HG02938 (cell line): ENCODE measurements at regions not wholly inside any gene's neighbourhood (a gene's known extent, or its start where the extent isn't known, plus 50 kb on each side); places are given as distances from the start of the nearest gene placed in this dataset.
"Not testable (repeated sequence)": the region's sequence is repeated elsewhere in the genome, so short reads cannot be mapped to it uniquely, and the experiment has no call there.

ENCODE experiments used
- ATAC-seq: cut with Tn5 transposase; IDR thresholded peaks from one replicate; pipeline ENCODE4 v1.9.1; 2021; ENCODE audit warnings: mild to moderate bottlenecking, moderate library complexity; ENCODE audit not compliant: unreplicated experiment

DNA sequence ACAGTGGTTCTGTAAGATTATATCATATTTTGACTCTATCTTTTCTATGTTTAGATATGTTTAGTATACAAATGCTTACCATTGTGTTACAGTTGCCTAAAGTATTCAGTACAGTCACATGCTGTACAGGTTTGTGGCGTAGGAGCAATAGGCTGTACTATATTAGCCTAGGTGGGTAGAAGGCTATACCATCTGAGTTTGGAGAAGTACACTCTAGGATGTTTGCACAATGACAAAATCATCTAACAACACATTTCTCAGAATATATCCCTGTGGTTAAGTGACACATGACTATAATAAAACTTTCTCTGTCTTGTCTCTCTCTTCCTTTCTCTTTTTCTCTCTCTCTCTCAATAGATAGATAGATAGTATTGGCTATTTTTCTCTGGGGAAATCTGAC is 1053.1 kb downstream of the STIM2 start:
- ATAC-seq = no peak

DNA sequence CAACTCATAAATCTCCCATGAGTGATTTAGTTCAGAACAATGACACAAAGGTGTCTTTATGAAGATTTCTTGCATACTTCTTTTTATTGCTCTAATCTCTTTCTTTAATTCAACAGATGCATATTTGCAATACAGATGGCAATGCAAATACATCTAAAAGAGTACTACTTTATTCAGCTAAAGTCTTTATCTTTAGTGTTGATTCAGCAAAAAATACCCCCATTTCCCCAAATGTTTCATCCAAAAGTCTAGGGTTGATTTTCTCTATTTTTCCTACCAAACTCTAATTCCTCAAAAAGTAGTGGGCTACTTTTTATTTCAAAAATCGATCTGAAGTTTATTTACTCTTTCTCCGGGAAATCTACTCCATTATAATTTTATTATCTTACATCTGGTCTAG is 1055.2 kb downstream of the STIM2 start:
- no peak for ATAC-seq

DNA sequence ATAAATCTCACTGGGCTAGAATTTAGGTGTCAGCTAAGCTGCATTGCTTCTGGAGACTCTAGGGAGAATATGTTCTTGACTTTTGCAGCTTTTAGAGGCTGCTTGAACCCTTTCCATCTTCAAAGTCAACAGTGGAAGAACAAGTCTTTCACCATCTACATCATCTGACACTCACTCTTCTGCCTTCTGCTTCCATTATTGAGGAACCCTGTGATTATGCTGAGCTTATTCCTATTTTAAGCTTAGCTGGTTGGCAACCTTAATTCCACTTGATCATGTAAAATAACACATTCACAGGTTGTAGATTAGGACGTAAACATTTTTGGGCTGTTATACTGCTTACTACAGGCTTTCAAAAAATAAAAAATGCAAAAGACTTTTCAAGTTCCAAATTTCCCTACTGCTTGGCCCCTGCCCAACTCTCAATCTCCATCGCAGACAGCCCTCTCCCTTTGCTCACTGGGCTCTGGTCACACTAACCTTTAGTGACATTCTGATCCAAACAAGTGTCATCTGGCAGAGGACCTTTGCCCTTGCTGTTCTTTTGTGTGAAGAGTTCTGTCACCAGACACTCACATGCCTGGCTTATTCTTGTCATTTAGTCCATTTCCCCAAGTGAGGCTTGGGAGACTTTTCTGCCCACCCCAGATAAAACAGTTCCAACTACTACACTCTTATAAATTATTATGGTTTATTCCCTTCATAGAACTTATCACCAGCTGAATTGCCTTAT is 1056.0 kb downstream of the STIM2 start:
- ATAC-seq = no peak

DNA sequence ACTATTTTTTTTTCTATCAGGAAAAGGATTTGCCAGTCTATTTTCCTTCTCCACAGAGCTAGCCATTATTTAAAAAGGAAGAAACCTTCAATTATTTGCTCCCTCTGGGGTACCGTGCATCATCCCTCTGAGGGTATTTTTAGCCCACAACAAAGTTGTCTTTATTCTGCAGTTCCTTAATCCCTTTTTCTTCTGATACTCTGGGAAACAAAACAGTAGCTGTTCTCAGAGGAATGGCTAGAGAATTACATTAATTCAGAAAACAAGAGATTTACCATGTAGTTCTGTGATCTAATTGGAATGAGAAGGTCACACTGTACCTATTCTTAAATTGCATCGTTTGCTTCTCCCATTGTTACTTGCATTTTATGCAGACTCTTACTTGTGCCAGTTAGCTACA is 1056.7 kb downstream of the STIM2 start:
- no peak for ATAC-seq

DNA sequence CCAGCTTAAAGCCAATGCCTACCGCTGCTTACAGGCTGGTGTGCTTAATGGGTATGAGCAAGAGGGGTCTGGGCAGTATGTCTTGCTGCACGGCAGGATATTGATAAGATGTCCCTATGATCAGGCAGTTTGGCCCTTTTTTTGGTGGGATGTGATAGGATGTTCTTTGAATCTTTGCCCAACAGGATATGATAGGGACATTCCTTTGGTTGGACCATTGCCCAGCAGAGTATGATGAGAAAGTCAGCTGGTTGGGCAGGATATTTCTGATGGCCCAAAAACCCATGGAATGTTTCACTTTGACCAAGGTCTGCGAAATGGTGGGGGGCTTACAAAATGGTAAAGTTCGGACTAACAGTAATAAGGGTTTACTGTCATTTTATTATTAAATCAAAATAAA is 1060.6 kb downstream of the STIM2 start:
- ATAC-seq = no peak

DNA sequence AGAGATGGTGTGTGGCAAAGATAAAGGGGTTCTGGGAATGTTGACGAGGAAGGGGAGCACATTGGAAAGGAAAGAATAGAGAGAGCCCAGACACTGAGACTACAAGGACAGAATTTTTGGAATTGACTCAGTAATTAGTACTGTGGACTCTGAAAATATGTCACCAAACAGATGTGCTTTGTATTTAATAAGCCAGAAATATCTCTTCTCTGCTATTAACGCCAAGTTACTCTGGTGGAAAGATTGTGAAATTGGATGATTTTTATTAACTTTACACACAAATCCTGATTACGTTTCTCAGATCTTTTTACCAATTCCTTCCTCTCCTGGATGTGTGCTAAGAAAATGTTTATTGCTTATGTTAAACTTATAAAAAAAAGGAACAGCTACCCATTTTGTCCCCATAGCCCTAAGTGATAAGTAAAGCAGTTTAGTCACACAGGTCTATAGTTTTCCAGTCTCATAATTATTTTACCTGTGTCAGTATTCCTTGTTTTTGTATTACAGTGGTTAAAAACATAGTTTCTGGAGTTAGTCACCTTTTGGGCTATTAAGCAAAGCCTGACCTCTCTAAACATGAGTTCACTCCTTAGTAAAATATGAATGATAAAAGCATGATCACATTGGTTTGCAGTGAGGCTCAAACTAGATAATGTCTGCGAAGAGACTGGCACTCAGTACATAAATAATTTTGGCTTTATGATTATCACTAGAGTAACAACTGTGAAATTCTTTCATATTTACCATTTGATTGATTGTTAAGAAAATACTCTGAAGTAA is 1068.3 kb downstream of the STIM2 start:
- no peak for ATAC-seq

DNA sequence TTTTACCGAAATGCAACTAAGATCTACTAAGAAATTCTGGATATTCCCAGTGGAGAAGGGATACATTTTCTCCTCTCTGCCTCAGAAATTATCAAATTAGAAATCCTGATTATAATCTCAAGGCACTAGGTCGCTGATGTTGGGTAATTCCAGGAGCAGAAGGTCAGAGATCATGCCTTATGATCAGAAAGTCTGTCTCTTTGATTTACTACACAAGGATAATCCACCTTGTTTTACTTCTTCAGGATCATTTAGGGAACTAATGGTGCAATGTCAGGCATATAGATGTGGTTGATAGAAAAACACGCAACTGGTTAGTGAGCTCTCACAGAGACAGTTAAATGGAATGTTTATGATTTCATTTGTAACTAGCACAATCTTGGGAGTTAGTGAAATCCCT is 1069.7 kb downstream of the STIM2 start:
- no peak for ATAC-seq

GRCh38 chr4:27930976-27931375 is 1070.3 kb downstream of the STIM2 start:
- no peak for ATAC-seq

DNA sequence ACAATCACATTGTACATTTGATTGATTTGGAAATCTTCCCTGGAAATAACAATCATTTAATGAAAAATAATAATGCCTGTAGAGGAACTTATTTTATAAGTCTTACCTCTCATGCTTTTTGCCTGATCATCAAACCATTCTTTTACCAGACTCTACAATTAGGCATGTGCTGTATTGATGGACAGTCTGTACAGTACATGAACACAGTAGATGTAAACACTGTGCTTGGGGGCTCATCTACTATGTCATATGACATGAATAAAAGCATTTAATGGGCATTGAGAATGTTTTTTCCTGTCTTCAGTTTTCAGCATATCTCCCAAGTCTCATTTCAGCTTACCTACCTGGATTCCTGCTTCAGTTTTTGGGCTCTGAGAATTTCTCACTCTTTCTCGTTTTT is 1070.9 kb downstream of the STIM2 start:
- no peak for ATAC-seq

- ATAC-seq = no peak
These were observed 1074.2 kb downstream of the STIM2 start for GRCh38 chr4:27934871-27935270.

DNA sequence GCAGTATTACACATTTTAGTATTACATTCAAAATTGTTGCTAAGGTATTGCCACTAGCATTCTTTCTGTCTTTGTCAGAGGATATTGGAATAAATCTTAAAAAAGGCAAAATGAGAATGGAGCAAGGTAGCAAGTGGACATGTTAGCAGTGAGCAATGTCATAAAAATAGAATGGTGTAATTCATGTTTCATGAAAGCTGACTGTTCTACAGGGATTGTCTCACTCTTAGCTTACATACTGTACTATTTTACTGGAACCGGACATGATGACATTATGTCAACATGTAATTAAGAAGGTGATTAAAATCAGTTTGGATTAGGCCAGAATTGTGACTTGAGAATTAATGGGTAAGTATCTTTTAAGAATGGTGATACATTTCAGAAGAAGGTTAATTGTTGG is 1086.2 kb downstream of the STIM2 start:
- no peak for ATAC-seq

GRCh38 chr4:27947302-27947701 is 1086.7 kb downstream of the STIM2 start:
- no peak for ATAC-seq

DNA sequence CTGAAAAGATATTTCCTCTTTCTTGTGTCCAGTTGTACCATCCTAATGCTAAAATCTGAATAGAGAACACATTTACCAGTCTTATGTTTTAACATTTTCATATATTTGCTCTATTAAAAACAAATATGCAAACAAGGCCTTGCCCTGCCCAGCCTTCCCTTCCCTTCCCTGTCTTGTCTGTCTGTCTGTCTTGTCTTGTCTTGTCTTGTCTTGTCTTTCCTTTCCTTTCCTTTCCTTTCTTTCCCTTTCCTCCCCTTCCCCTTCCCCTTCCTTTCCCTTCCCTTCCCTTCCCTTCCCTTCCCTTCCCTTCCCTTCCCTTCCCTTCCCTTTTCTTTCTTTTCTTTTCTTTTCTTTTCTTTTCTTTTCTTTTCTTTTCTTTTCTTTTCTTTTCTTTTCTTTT is 1103.5 kb downstream of the STIM2 start:
- no peak for ATAC-seq

GRCh38 chr4:27966664-27967063 is 1106.0 kb downstream of the STIM2 start:
- no peak for ATAC-seq

DNA sequence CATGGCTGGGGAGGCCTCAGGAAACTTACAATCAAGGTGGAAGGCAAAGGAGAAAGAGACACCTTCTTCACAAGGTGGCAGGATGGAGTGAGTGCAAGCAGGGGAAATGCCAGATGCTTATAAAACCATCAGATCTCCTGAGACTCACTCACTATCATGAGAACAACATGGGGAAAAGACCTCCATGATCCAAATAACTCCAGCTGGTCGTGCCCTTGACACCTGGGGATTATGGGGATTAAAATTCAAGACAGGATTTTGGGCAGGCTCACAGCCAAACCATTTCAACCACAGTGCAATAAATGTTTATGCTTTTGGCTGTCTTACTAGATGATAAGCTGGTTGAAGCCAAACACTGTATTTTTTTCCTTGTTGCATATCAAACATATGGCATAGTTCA is 1112.4 kb downstream of the STIM2 start:
- no peak for ATAC-seq

DNA sequence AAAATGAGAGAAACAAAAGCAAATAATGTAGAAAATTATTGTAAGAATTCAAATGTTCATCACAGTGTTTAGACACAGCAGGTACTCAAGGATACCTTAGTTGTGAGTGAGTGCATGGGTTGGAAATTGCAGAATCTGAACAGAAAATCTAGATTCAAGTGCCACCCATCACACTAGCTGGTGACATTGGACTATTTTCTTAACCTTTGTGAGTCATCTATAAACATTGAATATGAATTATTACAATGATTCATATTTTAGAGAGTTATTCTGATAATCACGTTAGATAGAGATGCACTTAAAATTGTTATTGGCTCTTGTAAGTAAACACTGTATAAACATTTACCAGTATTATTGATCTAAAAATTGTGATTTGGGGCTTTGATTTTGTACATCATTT is 1113.1 kb downstream of the STIM2 start:
- no peak for ATAC-seq

DNA sequence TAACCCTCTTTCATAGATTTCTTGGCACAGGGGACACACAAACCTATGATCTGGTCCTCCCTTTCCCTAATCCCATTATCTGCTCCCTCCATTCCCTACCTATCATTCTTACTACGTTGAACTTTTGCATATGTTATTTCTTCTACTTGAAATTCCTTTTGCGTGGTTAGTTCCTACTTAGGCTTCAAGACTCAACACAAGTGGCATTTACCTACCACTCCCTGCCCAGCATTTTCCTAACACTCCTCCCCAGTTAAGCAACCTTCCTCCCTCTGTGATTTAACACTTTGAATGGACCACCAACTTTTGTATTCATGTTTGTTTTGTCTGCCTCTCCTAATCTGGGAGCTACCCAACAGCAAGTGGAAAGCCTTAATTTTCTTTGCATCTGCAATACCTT is 1113.7 kb downstream of the STIM2 start:
- ATAC-seq = no peak

DNA sequence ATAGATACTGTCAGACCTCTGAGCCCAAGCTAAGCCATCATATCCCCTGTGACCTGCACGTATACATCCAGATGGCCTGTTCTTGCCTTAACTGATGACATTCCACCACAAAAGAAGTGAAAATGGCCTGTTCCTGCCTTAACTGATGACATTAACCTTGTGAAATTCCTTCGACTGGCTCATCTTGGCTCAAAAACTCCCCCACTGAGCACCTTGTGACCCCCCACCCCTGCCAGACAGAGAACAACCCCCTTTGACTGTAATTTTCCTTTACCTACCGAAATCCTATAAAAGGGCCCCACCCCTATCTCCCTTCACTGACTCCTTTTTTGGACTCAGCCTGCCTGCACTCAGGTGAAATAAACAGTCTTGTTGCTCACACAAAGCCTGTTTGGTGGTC is 1114.2 kb downstream of the STIM2 start:
- not testable (repeated sequence) for ATAC-seq

GRCh38 chr4:27978427-27979109 is 1117.9 kb downstream of the STIM2 start:
- not testable (repeated sequence) for ATAC-seq

- no peak for ATAC-seq
These were observed 1124.9 kb downstream of the STIM2 start for GRCh38 chr4:27985522-27985921.

DNA sequence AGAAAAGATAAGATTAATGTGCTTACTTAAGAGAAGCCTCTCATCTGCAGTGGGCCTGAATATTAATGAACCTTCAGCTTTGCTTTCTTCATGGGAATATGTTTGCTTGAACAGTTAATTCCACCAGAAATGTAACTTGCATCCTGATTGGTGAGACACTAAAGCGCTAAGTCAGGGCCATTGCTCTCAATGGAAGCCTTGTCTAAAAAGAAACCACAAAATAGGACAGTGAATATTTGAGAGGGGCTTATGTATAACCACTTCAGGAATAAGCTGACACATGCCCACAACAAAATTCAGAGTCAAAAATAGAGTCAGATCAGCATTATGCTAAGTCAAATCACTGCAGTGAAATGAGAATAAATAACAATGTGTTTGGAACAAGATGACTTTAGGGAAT is 1125.8 kb downstream of the STIM2 start:
- no peak for ATAC-seq

DNA sequence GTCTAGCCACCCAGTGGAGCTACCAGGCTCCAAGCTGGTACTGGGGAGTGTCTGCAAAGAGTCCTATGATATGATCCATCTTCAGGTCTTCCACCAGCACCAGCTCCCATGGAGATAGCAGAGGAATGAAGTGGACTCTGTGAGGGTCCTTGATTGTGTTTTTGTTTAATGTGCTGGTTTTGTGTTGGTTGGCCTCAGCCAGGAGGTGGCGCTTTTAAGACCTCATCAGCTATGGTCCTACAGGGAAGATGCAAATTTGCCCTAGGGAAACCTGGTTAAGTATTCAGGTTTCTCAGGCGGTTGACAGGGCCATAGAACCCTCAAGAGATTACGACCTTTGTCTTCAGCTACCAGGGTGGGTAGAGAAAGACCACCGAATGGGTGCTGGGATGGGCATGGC is 1141.1 kb downstream of the STIM2 start:
- no peak for ATAC-seq
